CD4-positive, alpha-beta memory T cell (primary cell): ENCODE measurements at regions not wholly inside any gene's neighbourhood (a gene's known extent, or its start where the extent isn't known, plus 50 kb on each side); places are given as distances from the start of the nearest gene placed in this dataset.
"Not testable (repeated sequence)": the region's sequence is repeated elsewhere in the genome, so short reads cannot be mapped to it uniquely, and the experiment has no call there.

Experiments used
- CTCF ChIA-PET: fragments of 350-600 bp; sonication (Branson Sonifier 250); formaldehyde crosslinking; loops from one replicate; lab custom pipeline; 2021; ENCODE audit warnings: inconsistent platforms; ENCODE audit not compliant: partially characterized antibody; lab: Charles Lee
- POLR2A ChIA-PET: fragments of 350-600 bp; sonication (Branson Sonifier 250); formaldehyde crosslinking; loops from one replicate; lab custom pipeline; 2021; ENCODE audit not compliant: partially characterized antibody; lab: Charles Lee
- DNase-seq, 5 donors: peaks; one replicate each; pipeline versions ENCODE4 v3.0.0 to v3.0.0-alpha.2; 2020 to 2022; ENCODE audit warnings: mixed read lengths in 1 of 5
- H3K27ac ChIP-seq: one replicate; pipeline ENCODE4 v1.7.0; 2013; ENCODE audit warnings: low read depth, low read length
- H3K27me3 ChIP-seq: 2 replicates; pipeline ENCODE4 v1.7.0; 2013; ENCODE audit warnings: mild to moderate bottlenecking, low read length, moderate library complexity; ENCODE audit not compliant: insufficient read depth
- H3K36me3 ChIP-seq: 2 replicates; pipeline ENCODE4 v1.7.0; 2013; ENCODE audit warnings: mild to moderate bottlenecking, low read length, moderate library complexity; ENCODE audit not compliant: insufficient read depth
- H3K4me1 ChIP-seq: 2 replicates; pipeline ENCODE4 v1.7.0; 2013; ENCODE audit warnings: mild to moderate bottlenecking, low read length, moderate library complexity; ENCODE audit not compliant: insufficient read depth
- H3K4me3 ChIP-seq, 2 donors: one replicate each; pipeline ENCODE4 v1.7.0; 2013; ENCODE audit warnings: low read length in 2 of 2, mild to moderate bottlenecking in 1 of 2
- H3K9me3 ChIP-seq, 2 donors: one replicate each; pipeline ENCODE4 v1.7.0; 2013; ENCODE audit warnings: low read length in 2 of 2, control low read depth in 1 of 2; ENCODE audit not compliant: control insufficient read depth in 1 of 2
- H3K27ac Mint-ChIP-seq, 7 donors: one replicate each; pipeline ENCODE4 v1.8.0; 2020 to 2021; ENCODE audit warnings: mixed read lengths in 7 of 7, mild to moderate bottlenecking in 6 of 7, inconsistent platforms in 3 of 7, moderate library complexity in 3 of 7
- H3K27me3 Mint-ChIP-seq, 2 donors: one replicate each; pipeline ENCODE4 v1.8.0; 2020 to 2021; ENCODE audit warnings: mixed read lengths in 2 of 2
- H3K36me3 Mint-ChIP-seq, 2 donors: one replicate each; pipeline ENCODE4 v1.8.0; 2020 to 2021; ENCODE audit warnings: mixed read lengths in 2 of 2, inconsistent platforms in 1 of 2, mild to moderate bottlenecking in 1 of 2
- H3K4me1 Mint-ChIP-seq, 4 donors: one replicate each; pipeline ENCODE4 v1.8.0; 2020 to 2021; ENCODE audit warnings: mixed read lengths in 4 of 4, mild to moderate bottlenecking in 1 of 4
- H3K4me3 Mint-ChIP-seq, 8 donors: one replicate each; pipeline ENCODE4 v1.8.0; 2020 to 2021; ENCODE audit warnings: mixed read lengths in 8 of 8, mild to moderate bottlenecking in 7 of 8, moderate library complexity in 6 of 8, inconsistent platforms in 3 of 8
- H3K9me3 Mint-ChIP-seq, 8 donors: one replicate each; pipeline ENCODE4 v1.8.0; 2020 to 2021; ENCODE audit warnings: mixed read lengths in 8 of 8, mild to moderate bottlenecking in 5 of 8, inconsistent platforms in 3 of 8, moderate library complexity in 1 of 8
- intact Hi-C: fragments of 100-400 bp; cut with micrococcal nuclease; formaldehyde crosslinking; loops from one replicate; pipeline ENCODE4 v1.15.1; 2023

DNA sequence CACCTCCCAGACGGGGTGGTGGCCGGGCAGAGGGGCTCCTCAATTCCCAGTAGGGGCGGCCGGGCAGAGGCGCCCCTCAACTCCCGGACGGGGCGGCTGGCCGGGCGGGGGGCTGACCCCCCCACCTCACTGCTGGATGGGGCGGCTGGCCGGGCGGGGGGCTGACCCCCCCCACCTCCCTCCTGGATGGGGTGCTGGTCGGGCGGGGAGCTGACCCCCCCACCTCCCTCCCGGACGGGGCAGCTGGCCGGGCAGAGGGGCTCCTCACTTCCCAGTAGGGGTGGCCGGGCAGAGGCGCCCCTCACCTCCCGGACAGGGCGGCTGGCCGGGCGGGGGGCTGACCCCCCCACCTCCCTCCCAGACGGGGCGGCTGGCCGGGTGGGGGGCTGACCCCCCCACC lies 148.8 kb upstream of the CCZ1B start:
- H3K4me3 ChIP-seq, H3K36me3 ChIP-seq, H3K27ac ChIP-seq, H3K36me3 Mint-ChIP-seq, H3K4me1 ChIP-seq, H3K9me3 ChIP-seq, H3K27ac Mint-ChIP-seq, POLR2A ChIA-PET, H3K27me3 Mint-ChIP-seq, H3K4me3 Mint-ChIP-seq, CTCF ChIA-PET, intact Hi-C loops, DNase-seq, H3K27me3 ChIP-seq, H3K4me1 Mint-ChIP-seq: not testable (repeated sequence)
- peaks cover 0 to 12% (median 7%) of the 10 kb centered on the region in 8 donors for H3K9me3 Mint-ChIP-seq

GRCh38 chr7:6975346-6975745 lies 149.3 kb upstream of the CCZ1B start:
- intact Hi-C loops, H3K27me3 ChIP-seq, CTCF ChIA-PET, H3K27ac Mint-ChIP-seq, H3K4me1 Mint-ChIP-seq, H3K27ac ChIP-seq, H3K36me3 Mint-ChIP-seq, H3K27me3 Mint-ChIP-seq, H3K4me1 ChIP-seq, H3K4me3 ChIP-seq, H3K36me3 ChIP-seq, H3K9me3 ChIP-seq, H3K4me3 Mint-ChIP-seq, DNase-seq, POLR2A ChIA-PET: not testable (repeated sequence)
- peaks cover 0 to 12% (median 7%) of the 10 kb centered on the region in 8 donors for H3K9me3 Mint-ChIP-seq

DNA sequence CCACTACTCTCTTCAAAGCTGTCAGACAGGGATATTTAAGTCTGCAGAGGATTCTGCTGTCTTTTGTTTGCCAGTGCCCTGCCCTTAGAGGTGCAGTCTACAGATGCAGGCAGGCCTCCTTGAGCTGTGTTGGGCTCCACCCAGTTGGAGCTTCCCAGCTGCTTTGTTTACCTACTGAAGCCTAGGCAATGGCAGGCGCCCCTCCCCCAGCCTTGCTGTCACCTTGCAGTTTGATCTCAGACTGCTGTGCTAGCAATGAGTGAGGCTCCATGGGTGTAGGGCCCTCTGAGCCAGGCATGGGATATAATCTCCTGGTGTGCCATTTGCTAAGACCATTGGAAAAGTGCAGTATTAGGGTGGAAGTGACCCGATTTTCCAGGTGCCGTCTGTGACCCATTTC lies 151.3 kb upstream of the CCZ1B start:
- H3K36me3 Mint-ChIP-seq, H3K4me1 Mint-ChIP-seq, intact Hi-C loops, H3K27ac Mint-ChIP-seq, H3K9me3 ChIP-seq, DNase-seq, H3K4me1 ChIP-seq, POLR2A ChIA-PET, H3K27me3 Mint-ChIP-seq, H3K4me3 ChIP-seq, CTCF ChIA-PET, H3K4me3 Mint-ChIP-seq, H3K27ac ChIP-seq, H3K36me3 ChIP-seq, H3K27me3 ChIP-seq: not testable (repeated sequence)
- H3K9me3 Mint-ChIP-seq, result peaks cover 0 to 11% (median 6%) of the 10 kb centered on the region in 8 donors

DNA sequence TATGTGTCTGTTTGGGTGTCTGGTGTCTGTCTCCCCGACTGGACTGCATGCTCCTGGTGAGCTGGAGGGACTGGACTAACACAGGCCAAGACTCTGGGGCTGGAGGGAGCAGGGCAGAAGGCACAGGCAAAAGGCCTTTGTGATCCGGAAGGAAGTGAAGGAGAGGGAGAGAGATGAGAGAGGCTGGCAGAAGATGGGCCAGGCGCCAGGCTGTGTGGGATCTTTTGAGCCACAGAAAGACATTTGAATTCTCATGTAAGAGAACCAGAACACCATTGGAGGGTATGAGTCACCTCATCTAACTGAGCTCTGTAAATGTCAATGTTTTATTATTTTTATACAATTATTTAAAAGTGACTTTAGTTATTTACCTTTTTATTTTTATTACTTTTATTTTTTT lies 152.3 kb upstream of the CCZ1B start:
- H3K27ac Mint-ChIP-seq, H3K4me1 Mint-ChIP-seq, intact Hi-C loops, CTCF ChIA-PET, DNase-seq, H3K4me3 Mint-ChIP-seq, H3K27me3 ChIP-seq, H3K4me1 ChIP-seq, H3K4me3 ChIP-seq, H3K27ac ChIP-seq, H3K36me3 Mint-ChIP-seq, H3K9me3 ChIP-seq, H3K27me3 Mint-ChIP-seq, H3K36me3 ChIP-seq, POLR2A ChIA-PET: not testable (repeated sequence)
- H3K9me3 Mint-ChIP-seq, result peaks cover 0 to 11% (median 5%) of the 10 kb centered on the region in 8 donors

GRCh38 chr7:6979456-6979855 lies 153.4 kb upstream of the CCZ1B start:
- H3K27ac Mint-ChIP-seq, H3K4me1 ChIP-seq, H3K27me3 Mint-ChIP-seq, H3K27me3 ChIP-seq, H3K36me3 Mint-ChIP-seq, H3K36me3 ChIP-seq, H3K9me3 ChIP-seq, intact Hi-C loops, H3K4me1 Mint-ChIP-seq, H3K27ac ChIP-seq, POLR2A ChIA-PET, H3K4me3 ChIP-seq, DNase-seq, CTCF ChIA-PET: not testable (repeated sequence)
- peaks cover 0 to 11% (median 5%) of the 10 kb centered on the region in 8 donors for H3K9me3 Mint-ChIP-seq
- peak overlapping the region in 1 of 8 donors; percentile 8 for H3K4me3 Mint-ChIP-seq

DNA sequence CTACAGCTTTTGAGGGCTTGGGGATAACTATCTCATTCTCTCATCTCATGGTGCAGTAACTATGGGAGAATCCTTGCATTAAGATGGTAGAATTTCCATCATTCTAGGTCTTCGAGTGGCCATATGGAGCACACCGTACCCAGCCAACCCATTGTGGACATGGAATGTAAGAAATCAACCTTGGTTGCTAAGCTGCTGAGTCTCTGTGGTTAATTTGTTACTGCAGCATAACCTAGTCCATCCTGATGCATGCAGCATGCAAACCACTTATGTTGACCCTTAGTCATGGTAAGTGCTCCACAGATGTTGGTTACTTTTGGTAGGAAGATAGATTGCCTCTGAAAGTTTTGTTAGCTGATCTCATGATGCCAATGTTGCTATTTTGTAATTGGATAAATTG lies 156.3 kb upstream of the CCZ1B start:
- H3K4me3 ChIP-seq, H3K4me1 Mint-ChIP-seq, intact Hi-C loops, DNase-seq, H3K9me3 ChIP-seq, H3K27ac Mint-ChIP-seq, H3K27ac ChIP-seq, POLR2A ChIA-PET, H3K27me3 Mint-ChIP-seq, H3K36me3 Mint-ChIP-seq, H3K4me1 ChIP-seq, H3K36me3 ChIP-seq, H3K9me3 Mint-ChIP-seq, H3K27me3 ChIP-seq, H3K4me3 Mint-ChIP-seq, CTCF ChIA-PET: not testable (repeated sequence)

- intact Hi-C loops, H3K27me3 Mint-ChIP-seq, H3K4me1 ChIP-seq, H3K9me3 ChIP-seq, H3K36me3 ChIP-seq, H3K9me3 Mint-ChIP-seq, H3K27me3 ChIP-seq, H3K36me3 Mint-ChIP-seq, H3K4me3 ChIP-seq, H3K27ac Mint-ChIP-seq, H3K27ac ChIP-seq, POLR2A ChIA-PET, H3K4me3 Mint-ChIP-seq, CTCF ChIA-PET, DNase-seq: not testable (repeated sequence)
- H3K4me1 Mint-ChIP-seq, result peaks cover 11 to 18% (median 14%) of the 10 kb centered on the region in 4 donors
Measured at GRCh38 chr7:6986892-6987291, 160.8 kb upstream of the CCZ1B start.

DNA sequence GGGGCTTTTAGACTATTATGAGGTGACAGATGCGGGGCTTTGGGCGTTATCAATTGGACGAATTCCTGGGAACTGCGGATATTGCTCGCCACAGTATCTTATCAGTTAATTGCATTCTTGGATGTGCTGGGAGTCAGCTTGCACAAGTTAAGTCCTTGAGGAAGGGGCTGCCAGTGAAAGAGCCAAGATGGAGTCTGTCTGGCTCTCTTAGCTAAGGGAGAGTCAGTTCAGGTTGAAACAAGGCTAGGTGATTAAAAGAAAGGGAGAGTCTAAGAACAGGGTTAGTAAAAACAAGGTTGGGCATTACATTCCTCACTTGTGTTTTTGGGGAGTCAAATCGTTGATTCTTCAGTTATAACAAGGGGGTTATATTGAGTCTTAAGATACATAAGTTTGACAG lies 162.5 kb upstream of the CCZ1B start:
- CTCF ChIA-PET, H3K27me3 Mint-ChIP-seq, DNase-seq, H3K36me3 Mint-ChIP-seq, POLR2A ChIA-PET, H3K4me1 ChIP-seq, H3K27me3 ChIP-seq, H3K36me3 ChIP-seq, H3K4me3 ChIP-seq, H3K9me3 ChIP-seq, H3K9me3 Mint-ChIP-seq, H3K27ac ChIP-seq, intact Hi-C loops, H3K4me3 Mint-ChIP-seq: not testable (repeated sequence)
- Mint-ChIP-seq H3K27ac (peak overlapping the region in 3 of 7 donors; percentile 33 to 74 (median 41)), H3K4me1 (peaks cover 11 to 18% (median 14%) of the 10 kb centered on the region in 4 donors)
